GM19043 (cell line): ENCODE measurements at regions not wholly inside any gene's neighbourhood (a gene's known extent, or its start where the extent isn't known, plus 50 kb on each side); places are given as distances from the start of the nearest gene placed in this dataset.

Experiments
- ATAC-seq: cut with Tn5 transposase; IDR thresholded peaks from one replicate; pipeline ENCODE4 v1.9.1; 2021; ENCODE audit warnings: low read depth; ENCODE audit not compliant: unreplicated experiment

- no peak for ATAC-seq
Measured at GRCh38 chr10:27451054-27451453, 53.0 kb upstream of the RAB18 start.

- ATAC-seq: no peak
Measured at GRCh38 chr10:27450225-27450624, 53.9 kb upstream of the RAB18 start.

- no peak for ATAC-seq
Measured at GRCh38 chr10:27449571-27449970, 54.5 kb upstream of the RAB18 start.

GRCh38 chr10:27448921-27449320 lies 55.2 kb upstream of the RAB18 start:
- ATAC-seq: no peak

GRCh38 chr10:27447540-27447939 lies 56.6 kb upstream of the RAB18 start:
- ATAC-seq: no peak

GRCh38 chr10:27446091-27446918 lies 57.8 kb upstream of the RAB18 start:
- ATAC-seq: no peak

GRCh38 chr10:27445070-27445469 lies 59.0 kb upstream of the RAB18 start:
- ATAC-seq: no peak

- ATAC-seq: no peak
Measured at GRCh38 chr10:27440478-27440877, 63.6 kb upstream of the RAB18 start.

GRCh38 chr10:27440021-27440420 lies 64.1 kb upstream of the RAB18 start:
- no peak for ATAC-seq

GRCh38 chr10:27439101-27439500 lies 65.0 kb upstream of the RAB18 start:
- ATAC-seq: no peak

- no peak for ATAC-seq
Measured at GRCh38 chr10:27437775-27438174, 66.3 kb upstream of the RAB18 start.

GRCh38 chr10:27436710-27437109 lies 67.4 kb upstream of the RAB18 start:
- ATAC-seq: no peak

GRCh38 chr10:27433976-27434375 lies 70.1 kb upstream of the RAB18 start:
- ATAC-seq: no peak

GRCh38 chr10:27426948-27427467 lies 77.1 kb upstream of the RAB18 start:
- no peak for ATAC-seq

- ATAC-seq: no peak
Measured at GRCh38 chr10:27413831-27414348, 90.2 kb upstream of the RAB18 start.

GRCh38 chr10:27413387-27413786 lies 90.7 kb upstream of the RAB18 start:
- ATAC-seq: no peak

GRCh38 chr10:27410153-27410552 lies 94.0 kb upstream of the RAB18 start:
- ATAC-seq: no peak

- ATAC-seq: no peak
Measured at GRCh38 chr10:27407271-27407670, 96.8 kb upstream of the RAB18 start.

GRCh38 chr10:27399871-27400270 lies 104.2 kb upstream of the RAB18 start:
- no peak for ATAC-seq

GRCh38 chr10:27393961-27394360 lies 110.1 kb upstream of the RAB18 start:
- ATAC-seq: no peak

- ATAC-seq: no peak
Measured at GRCh38 chr10:27392606-27393005, 111.5 kb upstream of the RAB18 start.

- ATAC-seq: no peak
Measured at GRCh38 chr10:27391916-27392315, 112.2 kb upstream of the RAB18 start.
